Left ventricle myocardium inferior (tissue), 1 donor: ENCODE measurements at regions not wholly inside any gene's neighbourhood (a gene's known extent, or its start where the extent isn't known, plus 50 kb on each side); places are given as distances from the start of the nearest gene placed in this dataset.

Experiments used
- DNase-seq: peaks from one replicate; pipeline ENCODE4 v3.0.0-alpha.2; 2020
- H3K27ac ChIP-seq: fragments of 200-600 bp; replicated peaks from 2 replicates; pipeline ENCODE4 v1.8.0; 2021
- H3K27me3 ChIP-seq: fragments of 200-600 bp; 2 replicates; pipeline ENCODE4 v1.8.0; 2021; ENCODE audit warnings: low read depth
- H3K36me3 ChIP-seq: fragments of 200-600 bp; 2 replicates; pipeline ENCODE4 v1.8.0; 2021
- H3K4me1 ChIP-seq: fragments of 200-600 bp; 2 replicates; pipeline ENCODE4 v1.8.0; 2021
- H3K4me3 ChIP-seq: fragments of 200-600 bp; 2 replicates; pipeline ENCODE4 v1.8.0; 2021; ENCODE audit warnings: mild to moderate bottlenecking, moderate library complexity
- H3K9me3 ChIP-seq: fragments of 200-600 bp; replicated peaks from 2 replicates; pipeline ENCODE4 v1.8.0; 2021
- intact Hi-C: fragments of 100-400 bp; cut with micrococcal nuclease; formaldehyde crosslinking; loops from one replicate; pipeline ENCODE4 v1.11.0; 2022
- TF ChIP-seq, protein P1 (sequence below): fragments of 200-600 bp; IDR thresholded peaks from 2 replicates; pipeline ENCODE4 v1.8.0; 2021; ENCODE audit warnings: antibody characterized with exemption, mild to moderate bottlenecking, borderline replicate concordance
- donor health status: DM: no; HTN: yes; CAD: no; lungs with severe emphysema.

DNA sequence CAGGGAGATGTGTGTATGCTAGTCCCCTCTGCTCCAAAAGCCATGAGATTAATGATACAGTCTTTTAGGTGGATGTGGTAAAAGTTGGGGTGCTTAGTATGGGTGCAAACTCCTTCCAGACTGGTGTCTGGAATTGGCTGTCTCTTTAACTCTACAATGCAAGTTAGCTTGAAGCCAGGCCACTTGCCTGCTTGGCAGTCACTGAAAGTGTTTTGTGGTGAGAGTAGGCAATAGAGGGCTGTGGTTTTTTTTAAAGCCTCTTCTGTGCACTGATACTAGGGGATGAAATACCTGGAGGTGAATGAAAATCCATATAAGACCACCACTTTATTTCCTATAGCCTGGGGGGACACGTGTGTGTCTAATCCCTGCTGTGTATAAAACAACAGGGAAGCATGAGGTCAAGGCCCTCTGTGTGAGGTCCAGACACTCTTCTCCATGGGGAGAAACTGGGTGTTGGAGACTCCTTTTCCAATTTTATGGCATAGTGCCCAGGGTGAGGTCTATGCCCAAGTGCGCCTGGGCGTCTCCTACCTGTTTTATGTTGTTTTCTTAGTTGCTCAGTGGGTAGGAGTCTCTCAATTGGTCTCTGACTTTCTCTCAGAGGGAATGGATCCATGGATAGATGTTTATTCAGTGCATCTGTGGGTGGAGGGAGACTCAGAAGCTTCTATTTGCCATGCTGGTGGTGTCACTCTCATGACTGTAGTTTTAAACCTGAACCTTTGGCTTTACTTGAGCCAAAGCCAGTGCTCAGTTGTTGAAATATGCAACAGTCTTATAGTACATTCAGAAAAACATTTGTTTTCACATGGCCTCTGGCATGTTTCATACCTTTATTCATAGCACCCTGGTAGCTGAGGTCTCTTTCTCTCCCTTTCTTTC, 327.8 kb upstream of the ATP11B start:
- Histone ChIP-seq H3K36me3 (no peaks in the 10 kb centered on the region), H3K4me3 (no peak overlapping the region), H3K4me1 (no peaks in the 10 kb centered on the region), H3K27ac (no peak overlapping the region), H3K9me3 (peaks cover 17% of the 10 kb centered on the region), H3K27me3 (no peaks in the 10 kb centered on the region)
- DNase-seq: no peak
- TF ChIP-seq, protein P1, sequence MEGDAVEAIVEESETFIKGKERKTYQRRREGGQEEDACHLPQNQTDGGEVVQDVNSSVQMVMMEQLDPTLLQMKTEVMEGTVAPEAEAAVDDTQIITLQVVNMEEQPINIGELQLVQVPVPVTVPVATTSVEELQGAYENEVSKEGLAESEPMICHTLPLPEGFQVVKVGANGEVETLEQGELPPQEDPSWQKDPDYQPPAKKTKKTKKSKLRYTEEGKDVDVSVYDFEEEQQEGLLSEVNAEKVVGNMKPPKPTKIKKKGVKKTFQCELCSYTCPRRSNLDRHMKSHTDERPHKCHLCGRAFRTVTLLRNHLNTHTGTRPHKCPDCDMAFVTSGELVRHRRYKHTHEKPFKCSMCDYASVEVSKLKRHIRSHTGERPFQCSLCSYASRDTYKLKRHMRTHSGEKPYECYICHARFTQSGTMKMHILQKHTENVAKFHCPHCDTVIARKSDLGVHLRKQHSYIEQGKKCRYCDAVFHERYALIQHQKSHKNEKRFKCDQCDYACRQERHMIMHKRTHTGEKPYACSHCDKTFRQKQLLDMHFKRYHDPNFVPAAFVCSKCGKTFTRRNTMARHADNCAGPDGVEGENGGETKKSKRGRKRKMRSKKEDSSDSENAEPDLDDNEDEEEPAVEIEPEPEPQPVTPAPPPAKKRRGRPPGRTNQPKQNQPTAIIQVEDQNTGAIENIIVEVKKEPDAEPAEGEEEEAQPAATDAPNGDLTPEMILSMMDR: no peak
- intact Hi-C loops: no loop called here

DNA sequence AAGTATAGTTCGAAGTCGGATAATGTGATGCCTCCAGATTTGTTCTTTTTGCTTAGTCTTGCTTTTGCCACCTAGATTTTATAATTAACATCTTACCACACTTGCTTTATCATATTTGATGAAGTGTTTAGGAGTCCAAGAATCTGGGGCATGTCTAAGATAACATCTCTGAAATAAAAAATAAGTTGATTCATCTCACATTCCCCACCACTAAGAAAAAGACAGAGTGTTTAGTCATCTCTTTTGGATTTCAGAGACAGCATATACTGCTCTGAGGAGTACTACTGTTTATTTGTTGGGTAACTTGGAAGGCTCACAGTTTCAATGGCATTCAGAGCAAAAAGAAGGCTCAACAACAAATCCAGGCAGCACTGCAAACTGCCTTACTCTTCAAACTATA, 324.2 kb upstream of the ATP11B start:
- Histone ChIP-seq H3K27ac (no peak overlapping the region), H3K36me3 (no peaks in the 10 kb centered on the region), H3K27me3 (no peaks in the 10 kb centered on the region), H3K4me3 (no peak overlapping the region), H3K9me3 (no peaks in the 10 kb centered on the region), H3K4me1 (no peaks in the 10 kb centered on the region)
- no peak for DNase-seq
- intact Hi-C loops: no loop called here
- TF ChIP-seq, protein P1: no peak

DNA sequence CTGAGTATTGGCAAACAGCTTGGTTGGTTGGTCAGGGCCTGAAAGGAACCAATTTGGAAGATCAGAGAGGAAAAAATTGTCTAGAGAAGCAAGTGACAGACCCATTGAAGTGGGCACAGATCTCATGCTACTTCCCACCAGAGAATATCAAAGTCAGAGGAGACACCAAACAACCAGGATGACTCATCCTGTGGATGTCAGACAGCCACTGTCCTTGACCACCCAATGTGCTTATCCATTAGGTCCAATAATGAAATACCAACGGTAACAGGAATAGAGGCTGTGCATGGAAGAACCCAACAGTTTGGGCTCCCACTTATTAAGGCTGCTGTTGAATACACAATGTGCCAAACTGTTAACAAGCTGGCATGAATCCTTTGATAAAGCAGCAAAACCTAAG, 323.1 kb upstream of the ATP11B start:
- Histone ChIP-seq H3K36me3 (no peaks in the 10 kb centered on the region), H3K27ac (no peak overlapping the region), H3K4me1 (no peaks in the 10 kb centered on the region), H3K27me3 (no peaks in the 10 kb centered on the region), H3K4me3 (no peak overlapping the region), H3K9me3 (no peaks in the 10 kb centered on the region)
- intact Hi-C loops: no loop called here
- TF ChIP-seq, protein P1: no peak
- DNase-seq: no peak

DNA sequence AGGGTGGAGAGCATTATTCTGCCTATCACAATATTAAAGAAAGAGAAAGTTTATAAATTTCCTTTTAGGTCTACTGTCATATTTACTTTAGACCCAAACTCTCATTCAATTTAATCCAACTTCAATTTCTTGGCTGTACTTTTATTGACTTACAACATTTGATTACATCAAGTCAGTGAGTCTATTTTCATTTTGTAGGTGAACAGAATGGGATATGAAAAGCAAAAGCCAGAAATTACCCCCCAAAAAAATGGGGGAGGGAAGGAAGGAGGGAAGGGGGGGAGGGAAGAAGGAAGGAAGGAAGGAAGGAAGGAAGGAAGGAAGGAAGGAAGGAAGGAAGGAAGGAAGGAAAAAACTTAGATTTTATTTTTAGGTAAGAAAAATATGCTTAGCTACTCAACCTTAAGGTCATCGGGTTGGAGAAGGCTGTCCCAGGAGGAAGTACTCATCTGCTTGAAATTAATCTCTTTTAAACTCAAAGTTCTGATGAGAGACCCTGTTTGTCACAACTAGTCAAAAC, 320.1 kb upstream of the ATP11B start:
- H3K36me3 ChIP-seq: no peaks in the 10 kb centered on the region
- no peak for DNase-seq
- intact Hi-C loops: no loop called here

DNA sequence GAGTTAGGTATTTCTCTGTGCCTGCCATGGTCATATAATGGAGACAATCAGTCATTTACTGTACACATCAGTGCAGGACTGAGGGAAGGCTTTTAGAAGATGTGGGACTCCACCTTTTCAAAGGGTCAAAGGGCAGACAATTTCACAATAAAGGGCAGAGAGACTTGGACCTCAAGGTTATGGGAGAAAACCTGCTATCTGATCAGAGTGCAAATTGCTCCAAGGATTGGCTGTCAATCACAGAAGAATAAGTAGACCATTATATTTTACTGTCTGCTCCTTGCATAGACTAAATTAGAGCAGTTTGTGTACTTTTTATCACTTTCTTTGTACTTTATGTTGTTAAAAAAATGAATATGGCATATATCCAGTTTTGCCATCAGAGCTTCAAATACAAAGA, 314.9 kb upstream of the ATP11B start:
- H3K4me3 ChIP-seq: no peak overlapping the region
- no peaks in the 10 kb centered on the region for H3K4me1 ChIP-seq
- intact Hi-C loops: no loop called here
- TF ChIP-seq, protein P1: no peak
- H3K27me3 ChIP-seq: no peaks in the 10 kb centered on the region
- no peak overlapping the region for H3K27ac ChIP-seq
- H3K36me3 ChIP-seq: no peaks in the 10 kb centered on the region
- no peaks in the 10 kb centered on the region for H3K9me3 ChIP-seq
- no peak for DNase-seq

More for the DNA sequence above, 320.1 kb upstream of the ATP11B start:
- Histone ChIP-seq H3K4me1 (no peaks in the 10 kb centered on the region), H3K9me3 (no peaks in the 10 kb centered on the region), H3K27ac (no peak overlapping the region), H3K27me3 (no peaks in the 10 kb centered on the region), H3K4me3 (no peak overlapping the region)
- TF ChIP-seq, protein P1: no peak
